ENCODE measurements at regions not wholly inside any gene's neighbourhood (a gene's known extent, or its start where the extent isn't known, plus 50 kb on each side); places are given as distances from the start of the nearest gene placed in this dataset.
A peak's percentile ranks its signal among the peaks of the same experiment; 100 is the strongest.

DNA sequence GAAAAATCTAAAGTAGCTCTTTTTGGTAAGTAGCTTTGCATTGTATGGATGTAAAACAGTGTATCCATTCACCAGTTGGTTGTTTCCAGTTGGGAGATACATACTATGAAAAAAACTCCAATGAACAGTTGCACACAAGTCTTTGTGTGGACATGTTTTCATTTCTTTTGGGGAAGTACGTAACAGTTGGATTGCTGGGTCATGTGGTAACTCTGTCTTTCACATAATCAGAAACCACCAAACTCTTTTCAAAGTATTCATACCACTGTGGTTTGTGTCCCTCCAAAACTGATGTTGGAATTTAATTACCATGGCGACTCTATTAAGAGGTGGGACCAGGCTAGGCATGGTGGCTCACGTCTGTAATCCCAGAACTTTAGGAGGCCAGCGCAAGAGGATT lies 58.9 kb upstream of the RESF1 start:
- Mint-ChIP-seq H3K27ac (peak overlapping the region; percentile 72), H3K4me1 (peaks cover 39% of the 10 kb centered on the region), H3K9me3 (ENCODE audit: insufficient read depth) (peaks cover 14% of the 10 kb centered on the region), H3K27me3 (no peaks in the 10 kb centered on the region), H3K4me3 (no peak overlapping the region)
- no peaks in the 10 kb centered on the region for H3K79me2 ChIP-seq (ENCODE audit: control insufficient read depth, insufficient read depth, low read length)
- ChIA-PET CTCF (interaction anchor here (0.6 to 1.9 kb wide), 2 partner anchors 59 to 242 kb away, joined by 3 to 4 read pairs; partner anchors contain the start of gene RESF1), POLR2A (interaction anchor here (1.2 kb wide), 1 partner anchor 30 kb away, joined by 5 read pairs; no protein-coding TSS in a partner anchor)
- no peak for TF ChIP-seq EZH2 (IDR thresholded peaks at IDR 0.05; ENCODE audit: borderline replicate concordance, insufficient read depth, low read depth, low read length, poor library complexity, severe bottlenecking)
- TF ChIP-seq, protein P1, sequence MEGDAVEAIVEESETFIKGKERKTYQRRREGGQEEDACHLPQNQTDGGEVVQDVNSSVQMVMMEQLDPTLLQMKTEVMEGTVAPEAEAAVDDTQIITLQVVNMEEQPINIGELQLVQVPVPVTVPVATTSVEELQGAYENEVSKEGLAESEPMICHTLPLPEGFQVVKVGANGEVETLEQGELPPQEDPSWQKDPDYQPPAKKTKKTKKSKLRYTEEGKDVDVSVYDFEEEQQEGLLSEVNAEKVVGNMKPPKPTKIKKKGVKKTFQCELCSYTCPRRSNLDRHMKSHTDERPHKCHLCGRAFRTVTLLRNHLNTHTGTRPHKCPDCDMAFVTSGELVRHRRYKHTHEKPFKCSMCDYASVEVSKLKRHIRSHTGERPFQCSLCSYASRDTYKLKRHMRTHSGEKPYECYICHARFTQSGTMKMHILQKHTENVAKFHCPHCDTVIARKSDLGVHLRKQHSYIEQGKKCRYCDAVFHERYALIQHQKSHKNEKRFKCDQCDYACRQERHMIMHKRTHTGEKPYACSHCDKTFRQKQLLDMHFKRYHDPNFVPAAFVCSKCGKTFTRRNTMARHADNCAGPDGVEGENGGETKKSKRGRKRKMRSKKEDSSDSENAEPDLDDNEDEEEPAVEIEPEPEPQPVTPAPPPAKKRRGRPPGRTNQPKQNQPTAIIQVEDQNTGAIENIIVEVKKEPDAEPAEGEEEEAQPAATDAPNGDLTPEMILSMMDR (IDR thresholded peaks at IDR 0.05) = no peak
- no peaks in the 10 kb centered on the region for H4K20me1 ChIP-seq (ENCODE audit: control insufficient read depth, insufficient read depth, low read length, poor library complexity, severe bottlenecking)
- H3K4me2 ChIP-seq (replicated peaks; ENCODE audit: low read depth, low read length, poor library complexity, severe bottlenecking) = no peak overlapping the region
- WGBS (ENCODE audit: insufficient coverage) = 96% methylated on average over 2 of the region's 4 CpGs
- H3K9ac ChIP-seq (ENCODE audit: low read length) = no peak overlapping the region
- no peaks in the 10 kb centered on the region for H3K27me3 ChIP-seq (replicated peaks in 1 of 4; ENCODE audit: control extremely low read depth in 1 of 4, control insufficient read depth in 3 of 4, insufficient read depth in 4 of 4, low read length in 3 of 4)
- no peak overlapping the region for H3K4me3 ChIP-seq (ENCODE audit: control extremely low read depth in 1 of 5, extremely low read depth in 1 of 5, insufficient read depth in 1 of 5, low read depth in 2 of 5, low read length in 4 of 5)
- H3K27ac ChIP-seq (ENCODE audit: low read length in 2 of 2) = no peak overlapping the region
- peaks cover 37 to 41% of the 10 kb centered on the region in 2 donors for H3K4me1 ChIP-seq (ENCODE audit: control insufficient read depth in 2 of 2, insufficient read depth in 2 of 2, low read length in 2 of 2)
- H3K36me3 ChIP-seq (replicated peaks in 1 of 2; ENCODE audit: control extremely low read depth in 1 of 2, control insufficient read depth in 1 of 2, extremely low read depth in 1 of 2, insufficient read depth in 2 of 2, low read length in 1 of 2) = no peaks in the 10 kb centered on the region
- intact Hi-C loops (cut with micrococcal nuclease) = no loop called here
- no peak overlapping the region for H2AFZ ChIP-seq (ENCODE audit: insufficient read depth, low read depth, low read length, poor library complexity, severe bottlenecking)
- ATAC-seq (ENCODE audit: low read depth) (no peak), DNase-seq (no peak)
- peaks cover 6 to 76% (median 40%) of the 10 kb centered on the region in 3 donors for H3K9me3 ChIP-seq (ENCODE audit: control extremely low read depth in 1 of 3, control insufficient read depth in 2 of 3, insufficient read depth in 1 of 3, low read length in 2 of 3)

DNA sequence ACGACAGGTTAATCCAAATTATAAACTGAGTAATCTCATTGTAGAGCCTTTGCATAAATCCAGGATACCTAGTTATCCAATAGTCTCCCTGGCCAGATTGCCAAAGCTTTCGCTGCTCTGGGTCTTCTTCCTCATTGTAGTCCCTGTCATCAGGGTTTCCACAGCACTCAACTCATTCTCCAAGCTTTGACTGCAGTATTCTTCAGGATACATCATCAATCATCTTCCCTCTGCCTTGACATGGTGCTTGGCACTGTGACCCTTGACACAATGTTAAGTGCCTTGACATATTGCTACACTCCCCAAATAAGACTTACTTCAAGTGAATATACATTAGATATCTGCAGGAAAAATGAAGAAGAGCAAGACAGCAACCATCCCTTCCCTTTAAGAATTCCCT lies 60.1 kb upstream of the RESF1 start:
- H3K9ac ChIP-seq (ENCODE audit: low read length) = no peak overlapping the region
- no peak overlapping the region for H2AFZ ChIP-seq (ENCODE audit: insufficient read depth, low read depth, low read length, poor library complexity, severe bottlenecking)
- 93% methylated on average over 1 of the region's 2 CpGs for WGBS (ENCODE audit: insufficient coverage)
- ATAC-seq (ENCODE audit: low read depth) (no peak), DNase-seq (no peak)
- ChIA-PET POLR2A (interaction anchor here (0.5 to 0.7 kb wide), 4 partner anchors 34 to 578 kb away, joined by 4 to 6 read pairs (median 4); no protein-coding TSS in a partner anchor), CTCF (interaction anchor here (0.6 to 1.9 kb wide), 3 partner anchors 60 to 239 kb away, joined by 4 read pairs; partner anchors contain the start of gene RESF1)
- H3K4me3 Mint-ChIP-seq = peak overlapping the region; percentile 4
- H3K27ac Mint-ChIP-seq = peak overlapping the region; percentile 69
- H3K4me1 Mint-ChIP-seq = peaks cover 46% of the 10 kb centered on the region
- no peaks in the 10 kb centered on the region for H3K27me3 ChIP-seq (replicated peaks in 1 of 4; ENCODE audit: control extremely low read depth in 1 of 4, control insufficient read depth in 3 of 4, insufficient read depth in 4 of 4, low read length in 3 of 4)
- H3K4me3 ChIP-seq (ENCODE audit: control extremely low read depth in 1 of 5, extremely low read depth in 1 of 5, insufficient read depth in 1 of 5, low read depth in 2 of 5, low read length in 4 of 5) = no peak overlapping the region
- H4K20me1 ChIP-seq (ENCODE audit: control insufficient read depth, insufficient read depth, low read length, poor library complexity, severe bottlenecking) = no peaks in the 10 kb centered on the region
- intact Hi-C loops (cut with micrococcal nuclease) = no loop called here
- H3K9me3 Mint-ChIP-seq (ENCODE audit: insufficient read depth) = peaks cover 16% of the 10 kb centered on the region
- H3K79me2 ChIP-seq (ENCODE audit: control insufficient read depth, insufficient read depth, low read length) = no peaks in the 10 kb centered on the region
- H3K9me3 ChIP-seq (ENCODE audit: control extremely low read depth in 1 of 3, control insufficient read depth in 2 of 3, insufficient read depth in 1 of 3, low read length in 2 of 3) = peaks cover 6 to 78% (median 46%) of the 10 kb centered on the region in 3 donors
- H3K27ac ChIP-seq (ENCODE audit: low read length in 2 of 2) = peak overlapping the region in 1 of 2 donors; percentile 96
- H3K4me1 ChIP-seq (ENCODE audit: control insufficient read depth in 2 of 2, insufficient read depth in 2 of 2, low read length in 2 of 2) = peaks cover 41 to 50% of the 10 kb centered on the region in 2 donors
- TF ChIP-seq, protein P1 (IDR thresholded peaks at IDR 0.05) = no peak
- TF ChIP-seq EZH2 (IDR thresholded peaks at IDR 0.05; ENCODE audit: borderline replicate concordance, insufficient read depth, low read depth, low read length, poor library complexity, severe bottlenecking) = no peak
- no peaks in the 10 kb centered on the region for H3K27me3 Mint-ChIP-seq
- H3K36me3 ChIP-seq (replicated peaks in 1 of 2; ENCODE audit: control extremely low read depth in 1 of 2, control insufficient read depth in 1 of 2, extremely low read depth in 1 of 2, insufficient read depth in 2 of 2, low read length in 1 of 2) = no peaks in the 10 kb centered on the region
- H3K4me2 ChIP-seq (replicated peaks; ENCODE audit: low read depth, low read length, poor library complexity, severe bottlenecking) = no peak overlapping the region

All from B cell (primary cell).